GM18520 (cell line): ENCODE measurements at regions not wholly inside any gene's neighbourhood (a gene's known extent, or its start where the extent isn't known, plus 50 kb on each side); places are given as distances from the start of the nearest gene placed in this dataset.

ENCODE experiments used
- ATAC-seq: cut with Tn5 transposase; IDR thresholded peaks from one replicate; pipeline ENCODE4 v1.9.1; 2021; ENCODE audit not compliant: unreplicated experiment

- no peak for ATAC-seq
These were observed 55.1 kb downstream of the KIF4B start for GRCh38 chr5:155068616-155069100.

DNA sequence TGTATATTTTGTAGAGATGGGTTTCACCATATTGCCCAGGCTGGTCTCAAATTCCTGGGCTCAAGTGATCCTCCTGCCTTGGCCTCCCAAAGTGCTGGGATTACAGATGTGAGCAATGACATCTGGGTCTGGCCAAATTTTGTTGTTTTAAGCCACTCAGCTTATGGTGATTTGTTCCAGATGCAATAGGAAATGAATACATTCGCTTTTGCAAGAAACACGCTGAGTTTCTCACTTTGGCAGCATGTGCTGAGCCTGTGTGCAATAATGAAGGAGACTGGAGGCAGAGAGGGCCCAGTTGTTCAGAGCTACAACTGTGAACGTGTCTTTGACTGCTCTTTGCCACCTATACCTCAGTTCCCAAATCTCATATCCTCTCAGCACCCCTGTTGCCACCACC, 56.4 kb downstream of the KIF4B start:
- ATAC-seq = no peak

DNA sequence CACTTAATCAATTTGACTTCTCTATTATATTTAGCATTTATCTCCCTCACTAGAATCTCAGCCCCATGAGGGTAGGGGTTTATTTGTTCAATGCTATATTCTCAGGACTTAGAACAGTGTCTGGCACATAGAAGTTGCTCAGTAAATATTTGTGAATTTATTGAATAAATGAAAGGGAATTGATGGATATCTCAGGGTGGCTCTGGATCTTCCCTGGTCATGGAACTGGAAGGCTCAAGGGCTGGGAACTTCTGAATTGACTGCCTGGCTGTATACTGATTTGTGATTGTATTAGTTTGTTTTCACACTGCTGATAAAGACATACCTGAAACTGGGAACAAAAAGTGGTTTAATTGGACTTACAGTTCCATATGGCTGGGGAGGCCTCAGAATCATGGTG, 57.2 kb downstream of the KIF4B start:
- no peak for ATAC-seq

DNA sequence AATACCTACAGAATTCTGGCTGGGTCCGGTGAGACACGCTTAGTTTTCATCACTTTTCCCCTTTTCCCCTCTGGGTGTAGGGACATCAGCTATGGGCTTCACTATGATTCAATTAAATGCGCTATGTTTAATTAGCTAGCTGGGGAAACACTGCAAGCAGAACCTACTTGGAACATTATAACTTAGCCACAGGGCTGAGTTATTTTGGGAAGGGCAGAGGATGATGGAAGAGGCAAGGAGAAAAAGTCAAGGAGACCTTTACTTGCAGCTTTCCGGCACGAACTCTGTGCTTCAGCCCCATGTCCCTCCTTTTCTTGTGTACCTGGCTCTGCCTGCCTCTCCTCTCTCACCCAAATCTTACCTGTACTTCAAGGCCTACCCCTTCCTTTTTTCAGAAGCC, 62.8 kb downstream of the KIF4B start:
- ATAC-seq = no peak

GRCh38 chr5:155079698-155080097, 66.1 kb downstream of the KIF4B start:
- ATAC-seq = no peak

DNA sequence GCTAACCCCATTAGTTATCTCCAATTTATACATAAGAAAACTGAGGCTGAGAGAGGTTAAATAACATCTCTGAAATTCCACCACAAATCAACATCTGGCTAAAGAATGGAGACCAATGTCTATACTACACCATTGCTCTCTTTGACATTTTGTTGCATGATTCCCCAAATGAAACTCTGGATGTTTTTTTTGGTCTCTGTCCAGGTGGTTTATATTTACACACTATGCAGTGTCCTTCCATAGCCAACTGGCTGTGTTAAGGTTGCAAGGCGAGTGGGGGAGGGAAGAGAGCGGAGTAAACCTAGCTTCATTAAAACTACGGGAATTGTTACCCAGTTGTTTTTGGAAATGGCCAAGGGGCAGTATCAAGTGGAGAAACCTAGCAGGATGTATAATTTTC, 67.2 kb downstream of the KIF4B start:
- ATAC-seq = no peak

DNA sequence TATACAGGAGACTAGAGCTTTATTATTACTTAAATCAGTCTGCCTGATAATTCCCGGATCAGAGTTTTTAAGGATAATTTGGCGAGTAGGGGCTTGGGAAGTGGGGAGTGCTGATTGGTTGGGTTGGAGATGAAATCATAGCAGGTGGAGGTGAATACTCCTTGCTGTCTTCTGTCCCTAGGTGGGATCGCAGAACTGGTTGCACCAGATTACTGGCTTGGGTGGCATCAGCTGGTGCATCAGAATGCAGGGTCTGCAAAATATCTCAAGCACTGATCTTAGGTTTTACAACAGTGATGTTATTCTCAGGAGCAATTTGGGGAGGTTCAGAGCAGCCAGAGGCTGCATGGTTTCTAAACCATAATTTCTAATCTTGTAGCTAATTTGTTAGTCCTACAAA, 68.1 kb downstream of the KIF4B start:
- no peak for ATAC-seq

DNA sequence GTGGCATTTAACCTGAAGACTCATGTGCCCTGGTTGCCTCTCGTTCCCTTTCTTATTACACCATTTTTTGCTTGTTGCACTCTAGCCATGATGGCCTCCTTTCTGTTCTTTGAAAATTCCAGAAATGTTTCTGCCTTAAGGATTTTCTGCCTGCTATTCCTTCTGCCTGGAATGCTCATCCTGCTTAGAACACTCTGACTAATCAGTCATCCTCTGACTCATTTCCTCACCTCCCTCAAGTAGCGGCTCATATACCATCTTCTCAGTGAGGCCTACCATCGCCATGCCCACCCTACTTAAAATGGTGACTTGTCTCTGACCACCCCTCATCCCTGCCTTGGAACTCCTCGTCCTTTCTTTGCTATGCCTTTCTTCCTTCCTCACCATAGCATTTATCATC, 68.8 kb downstream of the KIF4B start:
- ATAC-seq = no peak

GRCh38 chr5:155085282-155085989, 71.9 kb downstream of the KIF4B start:
- no peak for ATAC-seq

GRCh38 chr5:155087036-155087435, 73.5 kb downstream of the KIF4B start:
- ATAC-seq = no peak

- ATAC-seq = no peak
These were observed 75.3 kb downstream of the KIF4B start for GRCh38 chr5:155088811-155089210.

DNA sequence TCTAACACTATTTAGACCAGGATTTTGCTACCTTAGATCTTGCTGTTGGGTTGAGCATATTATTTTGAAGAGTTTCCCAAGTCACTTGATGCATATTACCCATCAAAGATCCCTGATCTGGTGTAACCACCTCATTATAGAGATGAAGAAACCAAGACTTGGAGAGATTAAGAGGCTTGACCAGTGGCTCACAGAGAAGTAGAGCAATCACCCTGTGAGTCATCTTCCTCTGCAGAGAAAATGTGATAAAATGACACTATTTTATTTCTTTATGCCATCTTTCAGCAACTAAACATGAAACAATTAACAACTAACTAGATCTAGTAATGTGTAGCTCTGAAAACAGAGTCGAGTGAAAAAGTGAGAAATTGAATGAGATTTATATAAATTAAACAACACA, 76.1 kb downstream of the KIF4B start:
- ATAC-seq = no peak

DNA sequence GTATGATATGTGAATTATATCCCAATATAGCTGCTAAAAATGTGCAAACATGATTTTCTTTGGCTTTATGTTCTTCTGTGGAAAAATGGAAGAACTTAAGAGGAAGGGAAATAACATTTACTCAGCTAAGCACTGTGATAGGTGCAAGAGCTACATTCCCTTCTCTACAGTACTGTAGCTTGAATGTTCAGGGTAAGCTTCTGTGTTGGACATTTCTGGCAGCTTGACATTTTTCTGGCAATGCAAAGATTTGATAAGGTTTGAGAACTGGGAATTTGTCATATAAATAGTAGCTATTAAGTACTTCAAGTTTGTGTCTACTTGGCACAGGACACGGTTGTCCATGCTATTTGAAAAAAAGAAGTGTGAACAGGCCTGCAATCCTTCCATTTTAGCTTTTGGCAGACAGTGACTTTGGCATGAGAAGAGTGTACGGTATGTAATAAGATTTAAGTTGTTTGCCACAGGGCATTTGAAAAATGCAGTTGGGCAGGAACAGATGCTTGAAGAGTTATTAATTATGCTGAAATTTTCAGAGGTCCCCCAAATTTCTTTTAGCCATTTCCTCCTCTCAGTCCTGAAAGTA, 77.6 kb downstream of the KIF4B start:
- no peak for ATAC-seq

DNA sequence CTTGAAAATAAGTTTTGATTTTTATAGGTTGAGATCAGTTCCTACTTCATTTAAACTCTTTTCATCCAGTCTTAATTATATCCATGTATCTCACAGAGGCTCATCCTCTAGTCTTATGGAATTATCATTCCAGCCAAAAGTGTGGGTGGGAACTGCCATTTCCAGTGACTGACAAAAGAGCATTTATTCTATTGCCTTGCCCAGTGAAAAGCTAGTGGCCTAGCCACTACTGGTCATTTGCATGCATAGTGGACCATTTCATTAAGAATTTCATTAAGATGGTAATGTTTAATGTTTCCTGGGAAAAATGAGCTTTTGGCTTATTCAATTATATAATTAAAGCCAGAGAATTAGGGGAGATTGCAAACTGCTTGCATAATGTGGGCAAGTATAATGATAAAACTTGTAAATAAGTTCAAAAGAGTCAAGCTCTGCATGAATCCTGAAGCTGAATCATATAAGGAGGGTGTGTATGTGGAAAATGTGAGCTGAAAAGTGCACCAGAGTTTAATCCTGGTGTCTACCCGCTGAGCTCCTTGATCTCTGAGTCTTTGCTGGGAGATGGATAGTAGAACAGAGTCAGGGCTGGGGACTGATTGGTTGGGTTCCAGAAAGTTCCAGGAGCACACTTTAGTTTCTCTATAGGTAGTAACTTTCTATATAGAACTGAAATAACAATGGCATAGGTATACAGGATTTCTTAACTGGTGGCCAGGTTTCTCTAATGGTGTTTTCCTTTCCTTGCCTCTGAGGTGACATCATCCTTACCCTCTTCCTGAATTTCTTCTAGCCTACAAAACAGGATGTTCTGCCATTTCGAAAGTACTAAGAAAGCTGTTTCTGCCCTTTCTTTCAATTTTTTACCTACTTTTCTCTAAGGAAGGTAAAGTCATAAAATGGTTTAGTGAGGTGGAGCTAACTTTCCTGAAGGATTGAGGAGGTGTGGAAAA, 78.5 kb downstream of the KIF4B start:
- ATAC-seq = no peak

DNA sequence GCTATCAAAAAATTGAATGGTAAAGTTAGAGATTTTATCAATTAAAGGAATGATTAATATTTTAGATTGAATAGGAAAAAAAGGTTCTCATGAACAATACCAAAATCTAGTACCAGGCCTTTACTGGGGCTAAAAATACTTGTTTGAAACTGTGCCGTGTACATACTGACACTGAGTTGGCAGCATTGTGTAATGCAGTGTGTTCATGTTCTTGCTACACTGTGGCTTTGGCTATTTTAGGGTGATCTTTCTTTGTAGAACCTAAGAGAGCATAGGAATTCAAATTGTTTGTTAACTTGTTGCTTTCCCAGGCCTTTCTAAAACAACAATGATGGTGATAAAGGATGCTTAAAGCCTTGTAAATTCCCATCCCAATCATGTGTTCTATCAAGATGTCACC, 80.9 kb downstream of the KIF4B start:
- ATAC-seq = no peak

DNA sequence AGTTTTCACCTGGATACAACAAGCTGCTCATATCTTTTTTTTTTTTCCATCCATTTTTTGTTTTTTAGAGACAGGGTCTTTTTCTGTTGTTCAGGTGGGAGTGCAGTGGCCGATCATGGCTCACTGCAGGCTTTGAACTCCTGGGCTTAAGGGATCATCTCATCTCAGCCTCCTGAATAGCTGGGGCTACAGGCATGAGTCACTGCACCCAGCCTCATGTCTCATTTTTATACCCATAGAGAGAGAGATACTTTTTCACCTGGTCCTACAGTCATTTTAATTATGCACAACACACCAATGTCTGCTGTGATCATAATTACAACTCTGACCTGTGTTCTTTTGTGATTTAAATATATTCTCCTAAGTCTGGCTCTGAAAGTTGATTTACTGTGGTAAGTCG, 84.4 kb downstream of the KIF4B start:
- ATAC-seq = no peak

DNA sequence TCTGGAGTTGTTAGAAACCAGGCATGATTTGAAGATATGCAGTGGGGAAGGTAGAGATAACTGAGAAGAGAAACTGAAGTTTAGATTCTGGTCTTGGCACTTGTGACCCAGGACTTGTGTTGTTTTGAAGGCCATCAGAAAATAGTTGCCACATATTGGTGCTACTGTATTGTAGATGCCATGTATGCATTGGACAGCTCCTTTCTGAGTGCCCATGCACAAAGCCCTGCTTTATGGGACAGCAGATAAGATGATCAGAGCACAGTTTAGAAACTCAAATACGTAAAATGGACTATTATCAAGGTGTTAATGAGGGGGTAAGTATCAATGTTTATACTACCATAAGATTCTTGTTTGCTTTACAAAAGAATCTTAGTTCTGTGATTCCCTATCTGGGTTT, 84.9 kb downstream of the KIF4B start:
- no peak for ATAC-seq

DNA sequence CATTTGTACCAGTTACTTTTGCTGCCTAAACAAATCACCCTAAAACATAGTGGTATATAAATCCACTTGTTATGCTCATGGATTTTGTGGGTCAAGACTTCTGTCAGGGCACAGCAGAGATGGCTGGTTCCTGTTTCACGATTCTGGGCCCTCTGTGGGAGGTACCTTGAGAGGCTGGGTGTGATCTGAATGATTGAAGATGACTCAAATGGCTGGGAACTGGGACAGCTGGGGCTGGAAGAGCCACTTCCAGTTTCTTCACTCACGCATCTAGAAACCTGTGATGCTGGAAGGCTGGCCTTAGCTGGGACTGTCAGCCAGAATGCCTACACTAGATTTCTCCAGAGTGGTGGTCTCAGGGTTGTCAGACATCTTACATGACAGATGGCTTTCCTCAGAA, 88.1 kb downstream of the KIF4B start:
- no peak for ATAC-seq

DNA sequence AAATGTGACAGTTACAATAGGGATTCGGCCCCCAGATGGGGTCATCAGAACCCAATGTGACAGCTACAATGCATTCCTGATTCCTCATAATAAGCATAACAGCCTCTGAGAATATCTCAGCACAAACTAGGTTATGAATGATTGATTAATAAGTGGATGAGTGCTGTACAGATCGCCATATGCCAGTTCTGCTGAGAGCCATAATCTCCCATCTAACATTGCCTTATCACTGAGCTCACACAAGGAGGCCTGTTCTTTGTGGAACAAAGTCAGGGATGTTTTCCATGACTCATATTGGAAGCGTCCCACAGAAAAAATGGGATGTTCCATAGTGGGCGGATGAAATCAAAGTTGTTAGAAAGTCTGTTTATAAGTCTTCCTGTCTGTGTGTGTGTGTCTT, 89.6 kb downstream of the KIF4B start:
- no peak for ATAC-seq

- no peak for ATAC-seq
These were observed 90.9 kb downstream of the KIF4B start for GRCh38 chr5:155104441-155104840.

- no peak for ATAC-seq
These were observed 92.7 kb downstream of the KIF4B start for GRCh38 chr5:155106221-155106620.

GRCh38 chr5:155113888-155114287, 100.3 kb downstream of the KIF4B start:
- ATAC-seq = no peak
